H1 (cell line): ENCODE measurements at regions not wholly inside any gene's neighbourhood (a gene's known extent, or its start where the extent isn't known, plus 50 kb on each side); places are given as distances from the start of the nearest gene placed in this dataset.

Experiments used
- CTCF ChIA-PET: fragments of 300-600 bp; sonication (Branson Sonifier 250); formaldehyde crosslinking; loops from one replicate; lab custom pipeline; 2021; ENCODE audit not compliant: partially characterized antibody; lab: Charles Lee
- POLR2A ChIA-PET: fragments of 300-600 bp; sonication (Branson Sonifier 250); formaldehyde crosslinking; loops from one replicate; lab custom pipeline; 2021; ENCODE audit warnings: inconsistent platforms; ENCODE audit not compliant: partially characterized antibody; lab: Charles Lee
- DNase-seq, 2 experiments: peaks; one replicate each; pipeline versions ENCODE4 v3.0.0 to v3.0.0-alpha.2; 2010 to 2022; ENCODE audit warnings: low spot score in 2 of 2, low read depth in 1 of 2, mixed read lengths in 1 of 2
- FAIRE-seq: peaks from 2 replicates; lab custom pipeline; 2011; peaks lifted over from hg19 to GRCh38; lab: Jason Lieb, UNC
- H2AFZ ChIP-seq: 2 replicates; pipeline ENCODE4 v1.8.1; 2012; ENCODE audit warnings: low read length, inconsistent platforms
- H2AK5ac ChIP-seq: 2 replicates; pipeline ENCODE4 v1.6.1; 2013; ENCODE audit warnings: low read depth, low read length
- H2BK120ac ChIP-seq: replicated peaks from 2 replicates; pipeline ENCODE3; 2013; ENCODE audit warnings: low read depth, low read length, inconsistent platforms
- H2BK12ac ChIP-seq: 2 replicates; pipeline ENCODE4 v1.6.1; 2013; ENCODE audit warnings: low read depth, low read length
- H2BK15ac ChIP-seq: 2 replicates; pipeline ENCODE4 v1.6.1; 2013; ENCODE audit warnings: low read length
- H2BK20ac ChIP-seq: 2 replicates; pipeline ENCODE4 v1.6.1; 2013; ENCODE audit warnings: low read length
- H2BK5ac ChIP-seq: 2 replicates; pipeline ENCODE4 v1.6.1; 2013; ENCODE audit warnings: low read depth, low read length
- H3K14ac ChIP-seq: 2 replicates; pipeline ENCODE4 v1.6.1; 2013; ENCODE audit warnings: inconsistent platforms; ENCODE audit not compliant: insufficient read length
- H3K18ac ChIP-seq: 2 replicates; pipeline ENCODE4 v1.6.1; 2013; ENCODE audit warnings: low read length; ENCODE audit errors: extremely low read depth
- H3K23ac ChIP-seq: 2 replicates; pipeline ENCODE4 v1.6.1; 2013; ENCODE audit warnings: inconsistent platforms; ENCODE audit not compliant: insufficient read length
- H3K23me2 ChIP-seq: 2 replicates; pipeline ENCODE4 v1.6.1; 2013; ENCODE audit warnings: low read depth, low read length
- H3K27ac ChIP-seq: 2 replicates; pipeline ENCODE4 v1.6.1; 2011; ENCODE audit warnings: low read depth, low read length, inconsistent platforms
- H3K27me3 ChIP-seq, 4 experiments: replicated peaks in 1 of 4; 1 replicate in 1 of 4; 2 replicates in 3 of 4; pipeline versions ENCODE4 v1.6.1 to v1.8.1; 2011 to 2013; ENCODE audit warnings: low read length in 3 of 4, mild to moderate bottlenecking in 3 of 4, inconsistent platforms in 2 of 4, mixed read lengths in 2 of 4, moderate library complexity in 1 of 4; ENCODE audit not compliant: control insufficient read depth in 3 of 4, insufficient read depth in 3 of 4; ENCODE audit errors: extremely low read depth in 1 of 4
- H3K36me3 ChIP-seq, 4 experiments: 2 replicates each; pipeline versions ENCODE4 v1.6.1 to v1.8.1; 2011 to 2013; ENCODE audit warnings: mild to moderate bottlenecking in 4 of 4, low read length in 3 of 4, moderate library complexity in 2 of 4, control low read depth in 1 of 4, inconsistent platforms in 1 of 4; ENCODE audit not compliant: insufficient read depth in 4 of 4, control insufficient read depth in 2 of 4
- H3K4ac ChIP-seq: replicated peaks from 2 replicates; pipeline ENCODE3; 2013; ENCODE audit warnings: low read length, low read depth, mixed read lengths, inconsistent platforms; ENCODE audit not compliant: insufficient read length
- H3K4me1 ChIP-seq, 4 experiments: replicated peaks in 1 of 4; 1 replicate in 1 of 4; 2 replicates in 3 of 4; pipeline versions ENCODE4 v1.6.1 to v1.8.1; 2011 to 2013; ENCODE audit warnings: low read length in 3 of 4, inconsistent platforms in 2 of 4, mixed read lengths in 1 of 4; ENCODE audit not compliant: insufficient read depth in 4 of 4, control insufficient read depth in 3 of 4
- H3K4me2 ChIP-seq, 2 experiments: 2 replicates each; pipeline versions ENCODE4 v1.6.1 to v1.8.1; 2011 to 2013; ENCODE audit warnings: low read depth in 2 of 2, low read length in 2 of 2, control low read depth in 1 of 2, inconsistent platforms in 1 of 2, mild to moderate bottlenecking in 1 of 2; ENCODE audit not compliant: insufficient read depth in 1 of 2
- H3K4me3 ChIP-seq, 4 experiments: fragments of 200-600, 300-600 bp in 1 of 4; sonication (generic), shearing (Covaris generic), sonication (Bioruptor Twin) in 1 of 4; 2 replicates each; pipeline versions ENCODE4 v1.5.1 to v1.8.1; 2011 to 2016; ENCODE audit warnings: low read length in 4 of 4, low read depth in 3 of 4, control low read depth in 2 of 4, inconsistent platforms in 2 of 4, mild to moderate bottlenecking in 2 of 4, mixed read lengths in 1 of 4, moderate library complexity in 1 of 4; ENCODE audit not compliant: insufficient read depth in 2 of 4; ENCODE audit errors: extremely low read depth in 1 of 4
- H3K56ac ChIP-seq: replicated peaks from 2 replicates; pipeline ENCODE3; 2013; ENCODE audit warnings: low read depth, mild to moderate bottlenecking, mixed read lengths, low read length, inconsistent platforms; ENCODE audit not compliant: insufficient read length
- H3K79me1 ChIP-seq: 2 replicates; pipeline ENCODE4 v1.6.1; 2013; ENCODE audit warnings: low read depth, low read length, control low read depth
- H3K79me2 ChIP-seq, 2 experiments: 2 replicates each; pipeline versions ENCODE4 v1.6.1 to v1.8.1; 2012 to 2013; ENCODE audit warnings: low read length in 2 of 2, mild to moderate bottlenecking in 2 of 2, inconsistent platforms in 1 of 2; ENCODE audit not compliant: insufficient read depth in 2 of 2, control insufficient read depth in 1 of 2
- H3K9ac ChIP-seq, 4 experiments: replicated peaks in 1 of 4; 1 replicate in 1 of 4; 2 replicates in 3 of 4; pipeline versions ENCODE4 v1.6.1 to v1.8.1; 2011 to 2013; ENCODE audit warnings: low read depth in 3 of 4, low read length in 3 of 4, control low read depth in 2 of 4, mild to moderate bottlenecking in 2 of 4, moderate library complexity in 2 of 4, inconsistent platforms in 1 of 4; ENCODE audit errors: extremely low read depth in 1 of 4
- H3K9me3 ChIP-seq, 2 experiments: 2 replicates each; pipeline versions ENCODE4 v1.6.1 to v1.8.1; 2012 to 2013; ENCODE audit warnings: mild to moderate bottlenecking in 2 of 2, moderate library complexity in 2 of 2, control low read depth in 1 of 2, inconsistent platforms in 1 of 2, low read depth in 1 of 2, low read length in 1 of 2, mixed read lengths in 1 of 2; ENCODE audit not compliant: insufficient read depth in 2 of 2
- H4K20me1 ChIP-seq, 2 experiments: replicated peaks in 1 of 2; 2 replicates each; pipeline versions ENCODE3 to v1.8.1; 2011 to 2013; ENCODE audit warnings: inconsistent platforms in 2 of 2, low read length in 2 of 2, mild to moderate bottlenecking in 1 of 2; ENCODE audit not compliant: insufficient read depth in 2 of 2, control insufficient read depth in 1 of 2
- H4K5ac ChIP-seq: 2 replicates; pipeline ENCODE4 v1.6.1; 2013; ENCODE audit warnings: low read length, low read depth, mixed read lengths, inconsistent platforms; ENCODE audit not compliant: insufficient read length
- H4K8ac ChIP-seq: 2 replicates; pipeline ENCODE4 v1.8.0; 2013; ENCODE audit warnings: mild to moderate bottlenecking, moderate library complexity, low read length, inconsistent platforms; ENCODE audit not compliant: insufficient read depth; ENCODE audit errors: extremely low read depth
- H4K91ac ChIP-seq: replicated peaks from 2 replicates; pipeline ENCODE3; 2013; ENCODE audit warnings: low read length, mixed read lengths, inconsistent platforms; ENCODE audit not compliant: insufficient read length
- ASH2L ChIP-seq: fragments of 200-600, 300-600 bp; sonication (generic); IDR thresholded peaks from one replicate; pipeline ENCODE4 v1.7.1; 2017; ENCODE audit warnings: low read length
- CBX8 ChIP-seq: fragments of 300-800, 300-1000 bp; sonication (generic); IDR thresholded peaks from 2 replicates; pipeline ENCODE4 v1.7.1; 2016; ENCODE audit warnings: low read depth, low read length, borderline replicate concordance
- FOSL1 ChIP-seq: IDR thresholded peaks from 2 replicates; pipeline ENCODE4 v1.6.1; 2011; ENCODE audit warnings: mild to moderate bottlenecking, low read depth, low read length, moderate library complexity; ENCODE audit not compliant: insufficient read depth
- GABPA ChIP-seq: IDR thresholded peaks from 2 replicates; pipeline ENCODE4 v1.6.1; 2011; ENCODE audit warnings: mild to moderate bottlenecking, low read length, moderate library complexity, borderline replicate concordance; ENCODE audit not compliant: insufficient read depth
- MAFK ChIP-seq: IDR thresholded peaks from 2 replicates; pipeline ENCODE4 v1.6.1; 2012; ENCODE audit warnings: low read depth, mild to moderate bottlenecking, improper control_type of control experiment, low read length
- RAD21 ChIP-seq, 2 experiments: IDR thresholded peaks in 1 of 2; conservative IDR thresholded peaks in 1 of 2; 2 replicates each; pipeline ENCODE4 v1.6.1; 2011; ENCODE audit warnings: low read depth in 2 of 2, low read length in 2 of 2, improper control_type of control experiment in 1 of 2, inconsistent platforms in 1 of 2, mild to moderate bottlenecking in 1 of 2, moderate library complexity in 1 of 2
- SIX5 ChIP-seq: IDR thresholded peaks from 2 replicates; pipeline ENCODE4 v1.6.1; 2011; ENCODE audit warnings: mild to moderate bottlenecking, low read depth, low read length
- TCF12 ChIP-seq: IDR thresholded peaks from 2 replicates; pipeline ENCODE4 v1.6.1; 2011; ENCODE audit warnings: low read depth, mild to moderate bottlenecking, low read length
- TEAD4 ChIP-seq: IDR thresholded peaks from 2 replicates; pipeline ENCODE4 v1.6.1; 2012; ENCODE audit warnings: low read depth, low read length, inconsistent platforms, mixed read lengths
- WGBS, 2 experiments: shearing (Covaris generic) in 1 of 2; methylation state at CpG; one replicate each; pipeline versions ENCODE4 v1.1.6 to v1.1.7; 2013 to 2015; ENCODE audit warnings: low lambda C conversion rate in 2 of 2, mixed read lengths in 2 of 2, inconsistent platforms in 1 of 2, low coverage in 1 of 2, missing lambda C conversion rate in 1 of 2; ENCODE audit not compliant: insufficient replicate concordance in 2 of 2, insufficient coverage in 1 of 2, insufficient read length in 1 of 2; ENCODE audit errors: extremely low coverage in 1 of 2, missing lambda C conversion rate in 1 of 2; 5-methylcytosine and 5-hydroxymethylcytosine counted together
- TF ChIP-seq, protein P1 (sequence below): IDR thresholded peaks from 2 replicates; pipeline ENCODE4 v1.6.1; 2012; ENCODE audit warnings: inconsistent platforms
- TF ChIP-seq, protein P2 (sequence below): IDR thresholded peaks from 2 replicates; pipeline ENCODE4 v1.6.1; 2012; ENCODE audit warnings: low read length, inconsistent platforms

DNA sequence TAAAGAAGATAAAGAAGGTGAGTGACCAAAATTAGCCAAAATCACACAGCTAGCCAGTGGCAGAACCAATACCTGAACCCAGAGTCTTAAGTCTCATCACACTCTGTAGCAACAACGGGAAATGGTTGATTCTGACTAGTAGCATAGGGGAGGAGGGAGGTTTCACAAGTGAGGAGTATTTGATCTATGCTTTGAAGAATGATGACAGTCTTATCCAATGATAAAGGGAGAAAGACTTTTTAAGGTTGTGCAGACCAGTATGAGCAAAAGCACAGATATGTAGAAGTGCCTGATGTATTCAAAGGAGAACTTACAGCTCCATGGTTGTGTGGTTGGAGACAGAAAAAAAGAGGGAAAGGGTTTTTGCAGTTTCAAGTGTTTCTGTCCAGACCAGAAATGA is 50.7 kb upstream of the LINC00305 start:
- no peak overlapping the region for H3K4me2 ChIP-seq
- no peak for FAIRE-seq

More for the DNA sequence above, 50.7 kb upstream of the LINC00305 start:
- Histone ChIP-seq H3K4me3 (no peak overlapping the region), H4K20me1 (no peaks in the 10 kb centered on the region), H4K5ac (no peak overlapping the region), H2AK5ac (no peak overlapping the region), H3K27me3 (no peaks in the 10 kb centered on the region), H2BK120ac (no peak overlapping the region), H3K9me3 (no peaks in the 10 kb centered on the region), H3K27ac (no peak overlapping the region), H2AFZ (no peak overlapping the region), H3K18ac (no peak overlapping the region), H3K9ac (no peak overlapping the region), H4K91ac (no peak overlapping the region), H3K23me2 (no peaks in the 10 kb centered on the region), H3K56ac (no peak overlapping the region), H2BK20ac (no peak overlapping the region), H3K23ac (no peak overlapping the region), H2BK5ac (no peak overlapping the region), H3K14ac (no peak overlapping the region), H3K79me2 (no peaks in the 10 kb centered on the region), H3K36me3 (no peaks in the 10 kb centered on the region), H2BK12ac (no peak overlapping the region), H3K4me1 (peaks cover 0 to 7% (median under 1%) of the 10 kb centered on the region in 4 experiments; a peak in 4 of 7 replicates), H3K4ac (no peak overlapping the region), H3K79me1 (no peaks in the 10 kb centered on the region), H2BK15ac (no peak overlapping the region), H4K8ac (no peak overlapping the region)
- ChIA-PET CTCF (interaction anchor here (0.6 kb wide), 1 partner anchor 802 kb away, joined by 3 read pairs; no protein-coding TSS in a partner anchor), POLR2A (interaction anchor here (0.6 kb wide), 1 partner anchor 34 kb away, joined by 3 read pairs; no protein-coding TSS in a partner anchor)
- DNase-seq = no peak
- 80% methylated on average over 1 of the region's 1 CpG; no CpG with 5 or more reads in 1 of the 2 experiments for WGBS, 2 experiments
- TF ChIP-seq, protein P1, sequence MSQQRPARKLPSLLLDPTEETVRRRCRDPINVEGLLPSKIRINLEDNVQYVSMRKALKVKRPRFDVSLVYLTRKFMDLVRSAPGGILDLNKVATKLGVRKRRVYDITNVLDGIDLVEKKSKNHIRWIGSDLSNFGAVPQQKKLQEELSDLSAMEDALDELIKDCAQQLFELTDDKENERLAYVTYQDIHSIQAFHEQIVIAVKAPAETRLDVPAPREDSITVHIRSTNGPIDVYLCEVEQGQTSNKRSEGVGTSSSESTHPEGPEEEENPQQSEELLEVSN = no peak
- TF ChIP-seq ASH2L = no peak
- TF ChIP-seq RAD21 (IDR thresholded peaks at IDR 0.05 in 1 of 2, conservative IDR thresholded peaks at IDR 0.05 in 1 of 2; ENCODE audit: low read depth in 2 of 2, low read length in 2 of 2) = no peak
- TF ChIP-seq, protein P2, sequence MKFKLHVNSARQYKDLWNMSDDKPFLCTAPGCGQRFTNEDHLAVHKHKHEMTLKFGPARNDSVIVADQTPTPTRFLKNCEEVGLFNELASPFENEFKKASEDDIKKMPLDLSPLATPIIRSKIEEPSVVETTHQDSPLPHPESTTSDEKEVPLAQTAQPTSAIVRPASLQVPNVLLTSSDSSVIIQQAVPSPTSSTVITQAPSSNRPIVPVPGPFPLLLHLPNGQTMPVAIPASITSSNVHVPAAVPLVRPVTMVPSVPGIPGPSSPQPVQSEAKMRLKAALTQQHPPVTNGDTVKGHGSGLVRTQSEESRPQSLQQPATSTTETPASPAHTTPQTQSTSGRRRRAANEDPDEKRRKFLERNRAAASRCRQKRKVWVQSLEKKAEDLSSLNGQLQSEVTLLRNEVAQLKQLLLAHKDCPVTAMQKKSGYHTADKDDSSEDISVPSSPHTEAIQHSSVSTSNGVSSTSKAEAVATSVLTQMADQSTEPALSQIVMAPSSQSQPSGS = no peak
- TF ChIP-seq CBX8 = no peak
- TF ChIP-seq FOSL1 = no peak
- TF ChIP-seq SIX5 = no peak
- no peak for TF ChIP-seq GABPA
- TF ChIP-seq TCF12 = no peak
- TF ChIP-seq MAFK = no peak
- TF ChIP-seq TEAD4 = no peak
